HTR-8/SVneo (cell line): ENCODE measurements at regions not wholly inside any gene's neighbourhood (a gene's known extent, or its start where the extent isn't known, plus 50 kb on each side); places are given as distances from the start of the nearest gene placed in this dataset.

Experiments used
- DNase-seq: peaks from one replicate; pipeline ENCODE4 v3.0.0; 2011; ENCODE audit warnings: low spot score, mixed read lengths; ENCODE audit not compliant: insufficient read length
- FAIRE-seq: peaks from 2 replicates; lab custom pipeline; 2011; peaks lifted over from hg19 to GRCh38; lab: Jason Lieb, UNC

DNA sequence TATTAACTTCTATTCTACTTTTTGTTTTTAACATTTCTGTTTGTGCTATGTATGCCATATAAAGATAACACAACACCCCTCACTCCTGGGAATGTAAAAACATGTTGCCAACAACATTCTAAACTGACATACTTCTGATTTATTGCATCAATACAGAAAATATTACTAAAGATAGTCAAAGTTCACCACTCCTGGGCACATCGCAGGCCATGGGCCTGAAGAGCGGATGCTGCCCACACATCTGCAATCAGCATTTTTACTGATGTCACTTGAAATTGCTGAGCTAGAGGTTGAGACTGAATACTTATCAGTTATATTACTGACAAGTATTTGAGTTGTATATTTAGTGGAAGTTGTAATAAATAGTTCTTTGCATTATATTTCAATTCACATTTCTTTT is 711.9 kb upstream of the EPHA7 start:
- no peak for FAIRE-seq
- no peak for DNase-seq

DNA sequence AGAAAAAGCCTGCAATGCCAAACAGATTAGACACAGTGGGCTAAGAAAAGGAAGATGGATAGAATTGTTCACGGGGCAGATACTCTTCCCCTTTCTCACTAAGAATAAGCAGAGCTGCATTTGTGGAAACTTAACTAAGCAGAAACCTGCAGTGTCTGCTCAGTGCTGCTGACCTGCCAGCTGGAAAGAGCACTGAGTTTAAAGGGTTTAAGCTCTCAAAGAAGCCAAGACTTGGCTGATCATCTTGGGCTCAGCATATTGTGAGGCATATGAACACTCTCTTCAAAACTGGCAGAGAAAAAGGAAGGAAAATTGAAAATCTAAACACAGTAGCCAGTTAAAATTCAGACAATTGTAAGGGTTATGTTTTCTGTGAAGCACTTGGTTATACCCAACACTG is 711.1 kb upstream of the EPHA7 start:
- DNase-seq, result no peak
- no peak for FAIRE-seq

DNA sequence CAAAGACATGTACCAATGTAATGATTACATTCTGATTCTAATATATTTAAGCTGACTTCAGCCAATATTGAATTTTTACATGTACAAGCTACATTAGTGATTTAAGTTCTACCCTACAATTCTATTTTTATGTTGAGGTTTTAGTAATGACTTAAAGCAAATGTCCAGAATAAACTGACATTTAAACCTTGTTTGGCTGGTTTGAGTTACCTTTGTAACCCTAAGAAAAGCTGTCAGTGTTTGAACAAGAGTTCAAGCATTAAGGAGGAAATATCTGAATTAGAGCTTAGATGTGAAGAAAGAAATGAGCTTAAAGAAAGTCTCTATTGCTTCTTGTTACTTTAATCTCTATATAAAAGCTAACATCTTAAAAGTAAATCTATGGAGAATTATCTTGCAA is 710.6 kb upstream of the EPHA7 start:
- no peak for DNase-seq
- FAIRE-seq, result no peak

DNA sequence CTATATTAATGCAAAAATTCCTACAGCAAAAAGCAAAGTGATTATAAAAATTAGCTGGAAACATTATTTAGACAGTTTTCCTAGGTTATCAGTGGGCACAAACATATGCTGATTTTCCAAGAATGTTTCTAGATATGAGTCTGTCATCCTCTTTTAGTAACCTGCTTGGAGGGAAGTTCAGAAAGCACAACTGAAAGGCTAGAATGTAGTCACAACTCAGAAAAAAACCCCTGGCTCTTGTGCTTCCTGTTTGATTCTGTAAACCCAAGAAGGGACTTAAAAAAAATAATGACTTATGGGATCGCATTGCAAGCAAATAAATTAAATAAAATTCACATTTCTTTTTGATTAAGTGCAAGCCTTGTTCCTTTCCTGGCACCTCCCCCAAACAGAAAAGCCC is 708.4 kb upstream of the EPHA7 start:
- DNase-seq (no peak), FAIRE-seq (no peak)

DNA sequence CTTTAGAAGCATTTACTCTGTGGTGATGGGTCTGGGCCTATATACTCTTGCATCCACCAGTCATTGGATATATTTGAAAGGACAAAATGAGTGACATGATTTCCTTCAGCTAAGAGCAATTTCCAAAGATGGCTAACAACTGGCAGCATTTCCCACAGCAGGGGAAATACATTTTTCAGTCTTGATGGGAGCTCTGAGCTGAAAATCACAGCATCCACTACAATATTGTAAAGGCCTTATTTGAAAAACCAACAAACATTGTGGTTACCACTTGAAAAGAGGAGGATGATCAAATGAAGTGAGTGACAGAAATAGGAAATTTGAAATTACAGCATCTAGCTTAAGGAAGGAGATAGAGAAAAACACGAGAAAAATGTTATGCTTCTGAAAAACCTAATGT is 705.0 kb upstream of the EPHA7 start:
- FAIRE-seq (no peak), DNase-seq (no peak)

DNA sequence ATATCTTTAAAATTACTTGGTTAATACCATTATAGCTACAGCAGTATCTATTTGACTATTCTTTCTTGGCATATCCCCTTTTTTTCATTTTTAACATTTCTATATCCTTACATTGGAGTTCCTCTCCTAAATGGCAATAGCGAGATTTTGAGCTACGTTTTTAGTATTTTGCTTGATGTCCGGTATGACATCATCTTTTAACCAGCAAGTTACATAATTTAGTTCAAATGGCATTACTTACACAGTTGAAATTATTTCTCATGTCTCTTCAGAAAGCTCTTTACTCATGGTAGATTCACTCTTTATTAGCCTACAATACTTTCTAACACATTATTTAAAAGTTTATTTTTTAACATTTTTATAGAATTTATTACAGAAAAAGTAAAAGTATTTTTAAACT is 701.7 kb upstream of the EPHA7 start:
- DNase-seq (no peak), FAIRE-seq (no peak)

DNA sequence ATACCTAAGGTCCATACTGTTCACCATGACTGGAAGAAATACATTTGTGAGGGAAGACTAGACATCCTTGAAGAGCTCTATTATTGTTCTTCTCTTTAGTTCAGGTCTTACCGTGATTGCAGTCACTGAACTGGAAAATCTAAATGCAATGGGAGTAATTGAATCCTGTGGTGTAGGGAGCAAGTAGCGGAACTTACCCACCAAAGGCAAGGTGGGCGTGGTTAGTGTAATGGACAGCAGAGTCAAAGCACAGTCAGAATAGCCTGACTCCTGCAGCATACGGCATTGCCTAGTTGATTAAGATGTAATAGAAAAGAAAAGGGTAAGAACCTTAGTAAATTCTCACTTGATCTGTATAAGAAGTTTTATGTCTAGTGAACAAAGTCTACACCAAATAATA is 679.7 kb upstream of the EPHA7 start:
- DNase-seq (no peak), FAIRE-seq (no peak)

DNA sequence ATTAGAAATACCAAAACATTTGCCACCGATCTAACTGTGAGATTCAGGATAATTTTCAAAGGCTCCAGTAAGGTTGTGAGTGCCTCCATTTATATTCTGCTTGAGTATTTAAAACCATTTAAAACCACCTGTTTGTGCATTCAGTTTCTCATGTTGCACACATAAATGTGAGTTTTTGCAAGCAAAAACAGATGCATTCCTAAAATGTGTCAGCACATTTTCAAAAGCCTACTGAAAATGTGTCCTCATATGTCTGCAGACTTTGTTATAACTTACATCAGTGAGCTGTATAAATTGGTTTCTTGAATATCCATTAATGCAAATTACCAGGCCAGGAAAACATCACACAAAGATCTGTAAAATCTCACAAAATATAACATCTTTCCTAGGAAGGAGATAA is 676.6 kb upstream of the EPHA7 start:
- no peak for FAIRE-seq
- DNase-seq, result no peak

DNA sequence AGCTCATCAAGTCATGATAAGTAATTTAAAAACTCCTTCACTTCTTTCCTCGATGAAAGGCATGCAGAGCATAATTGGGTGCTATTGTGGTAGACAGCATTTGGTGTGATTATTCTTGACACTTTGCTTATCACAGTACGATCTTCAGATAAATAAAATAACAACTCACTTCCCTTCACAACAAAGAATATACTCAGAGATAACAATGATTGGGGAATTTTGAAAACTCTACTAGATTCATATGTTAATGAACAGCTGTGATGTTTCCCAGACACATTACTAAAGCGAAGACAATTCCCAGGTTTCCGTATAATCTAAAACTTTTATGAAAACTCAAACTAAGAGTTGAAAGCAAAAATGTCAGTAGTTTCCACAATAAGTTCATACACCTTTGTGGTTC is 670.6 kb upstream of the EPHA7 start:
- FAIRE-seq (no peak), DNase-seq (no peak)

DNA sequence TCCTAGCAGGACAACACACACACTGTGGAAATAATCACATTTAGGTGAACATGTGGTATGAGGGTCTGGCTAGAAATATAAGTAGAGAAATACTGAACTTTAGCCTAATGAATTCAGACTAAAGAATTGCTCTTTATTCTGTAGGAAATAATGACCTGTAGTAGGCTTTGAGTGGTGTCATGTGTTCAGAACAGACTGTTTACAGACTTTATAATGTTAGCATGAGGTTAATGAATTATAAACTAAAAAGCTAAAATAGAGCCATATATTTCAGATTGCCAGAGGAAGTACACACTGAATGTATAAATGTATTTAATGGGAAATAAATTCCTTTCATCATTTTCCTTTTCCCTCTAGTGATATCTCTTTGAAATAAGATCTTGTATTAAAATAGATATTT is 669.5 kb upstream of the EPHA7 start:
- DNase-seq (no peak), FAIRE-seq (no peak)

DNA sequence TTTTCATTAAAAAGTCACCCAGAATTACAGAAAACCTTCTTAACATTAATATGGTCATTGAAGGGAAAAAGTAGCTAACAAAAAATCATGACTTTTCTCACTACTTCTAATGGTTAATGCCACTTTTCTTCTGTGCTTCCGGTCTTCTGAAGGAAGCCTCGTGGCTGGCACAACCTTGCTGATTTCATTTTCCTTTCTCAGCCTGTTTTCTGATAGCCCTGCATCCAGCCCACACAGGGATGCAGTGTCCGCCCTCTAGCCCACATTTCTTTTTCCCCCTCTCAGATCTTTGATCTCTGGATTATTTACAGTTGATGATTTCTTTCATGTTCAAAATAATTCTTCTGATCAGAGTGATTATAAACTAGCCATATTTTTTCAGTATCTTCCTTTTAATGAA is 655.4 kb upstream of the EPHA7 start:
- DNase-seq (no peak), FAIRE-seq (no peak)

DNA sequence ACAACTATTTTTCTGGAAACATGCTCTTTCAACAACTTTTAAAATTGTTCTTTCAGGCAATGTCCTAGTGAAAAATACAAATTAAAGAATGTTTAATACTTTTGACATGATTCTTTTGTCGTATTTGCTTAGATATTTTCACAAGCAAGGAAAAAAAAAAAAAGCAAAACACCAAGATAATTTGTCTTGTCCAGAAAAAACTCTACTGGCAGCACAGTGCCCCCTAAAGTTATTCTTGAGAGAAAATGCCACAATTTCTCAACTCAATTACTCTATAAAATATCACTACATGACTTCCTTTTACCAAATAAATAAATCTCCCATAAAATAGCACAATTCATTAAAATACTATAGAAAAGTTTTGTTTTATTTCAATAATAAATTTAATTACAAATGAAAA is 652.5 kb upstream of the EPHA7 start:
- FAIRE-seq (no peak), DNase-seq (no peak)

DNA sequence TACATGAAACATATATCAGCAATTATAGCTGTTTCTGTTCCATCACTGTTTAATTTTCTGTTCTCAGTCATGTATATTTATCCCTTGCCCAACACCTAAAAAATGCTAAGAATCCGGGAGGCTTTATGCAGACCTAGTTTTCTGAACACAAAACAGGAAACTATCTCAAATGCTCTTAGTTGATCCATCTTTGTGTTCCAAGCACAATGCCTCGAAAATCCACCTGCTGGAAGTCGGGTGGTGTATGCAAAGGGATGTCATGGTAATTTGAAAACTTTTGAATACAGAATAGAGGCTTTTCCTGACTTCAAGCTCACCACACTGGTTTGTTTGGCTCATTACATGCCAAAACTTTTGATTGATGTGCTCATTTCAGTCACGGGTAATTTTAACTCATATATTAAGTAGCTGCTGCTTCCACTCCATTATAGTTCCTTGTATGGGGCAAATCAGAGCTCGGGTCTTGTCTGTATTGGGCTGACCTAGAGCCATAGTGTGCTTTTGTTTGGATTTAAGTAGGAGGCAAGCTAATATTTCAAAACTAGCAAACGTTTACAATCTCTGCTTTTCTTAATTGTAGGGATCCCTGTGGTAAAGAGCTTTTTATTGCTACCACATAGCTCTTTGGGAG is 646.5 kb upstream of the EPHA7 start:
- FAIRE-seq (no peak), DNase-seq (no peak)

DNA sequence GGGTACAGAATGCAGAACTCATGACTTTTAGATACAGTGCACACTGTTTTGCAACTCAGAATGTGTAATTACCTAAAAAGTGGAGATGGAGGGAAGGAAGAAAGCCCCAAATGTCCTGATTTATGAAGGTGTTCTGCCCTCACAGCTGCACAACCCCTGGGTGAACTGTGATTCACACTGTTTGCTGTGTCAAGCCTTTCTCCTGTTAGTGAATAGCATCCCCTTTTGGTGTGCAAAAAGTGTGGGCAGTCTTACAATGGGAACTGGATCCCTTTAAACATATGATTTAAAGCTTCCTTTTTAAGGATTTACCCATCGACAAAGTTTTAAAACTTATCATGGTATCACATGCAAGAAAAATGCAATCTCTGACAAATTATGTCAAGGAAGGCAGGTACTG is 633.4 kb upstream of the EPHA7 start:
- no peak for FAIRE-seq
- DNase-seq, result no peak

DNA sequence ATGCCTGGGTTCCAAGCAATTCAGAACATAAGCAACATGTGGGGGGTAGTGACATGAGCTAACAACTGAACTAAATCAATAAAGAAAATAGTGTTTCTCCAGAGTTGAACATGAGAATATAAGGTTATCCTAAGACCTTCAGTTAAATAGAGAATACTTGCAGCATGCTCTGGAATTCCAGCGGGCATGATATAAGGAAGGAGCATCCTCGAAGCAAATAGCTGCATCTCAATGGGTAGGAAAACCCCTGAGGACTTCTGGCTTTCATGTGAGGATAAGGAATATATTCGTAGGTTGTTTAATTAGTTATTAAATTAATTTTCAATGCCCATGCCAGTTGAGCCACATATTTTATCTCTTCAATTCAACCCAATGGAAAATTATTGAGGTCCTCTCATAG is 631.2 kb upstream of the EPHA7 start:
- no peak for FAIRE-seq
- DNase-seq, result no peak

DNA sequence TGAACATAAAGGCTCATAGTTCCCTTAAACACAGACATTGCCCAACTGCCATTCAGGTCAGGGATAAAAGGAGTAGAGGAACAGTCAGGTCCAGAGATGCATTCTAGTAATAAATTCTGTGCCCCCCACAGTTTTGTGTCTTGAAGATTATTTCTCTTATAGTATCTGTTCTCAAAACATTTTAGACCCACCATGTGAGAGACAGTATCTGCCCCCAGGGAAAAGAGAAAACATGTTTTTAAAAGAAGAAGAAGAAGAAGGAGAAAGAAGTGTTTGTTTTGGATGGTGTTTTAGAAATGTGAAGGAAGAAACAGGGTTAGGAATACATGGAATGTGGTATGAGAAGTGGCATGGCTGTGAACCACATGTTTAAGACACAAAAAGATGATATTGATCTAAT is 629.6 kb upstream of the EPHA7 start:
- FAIRE-seq (no peak), DNase-seq (no peak)

DNA sequence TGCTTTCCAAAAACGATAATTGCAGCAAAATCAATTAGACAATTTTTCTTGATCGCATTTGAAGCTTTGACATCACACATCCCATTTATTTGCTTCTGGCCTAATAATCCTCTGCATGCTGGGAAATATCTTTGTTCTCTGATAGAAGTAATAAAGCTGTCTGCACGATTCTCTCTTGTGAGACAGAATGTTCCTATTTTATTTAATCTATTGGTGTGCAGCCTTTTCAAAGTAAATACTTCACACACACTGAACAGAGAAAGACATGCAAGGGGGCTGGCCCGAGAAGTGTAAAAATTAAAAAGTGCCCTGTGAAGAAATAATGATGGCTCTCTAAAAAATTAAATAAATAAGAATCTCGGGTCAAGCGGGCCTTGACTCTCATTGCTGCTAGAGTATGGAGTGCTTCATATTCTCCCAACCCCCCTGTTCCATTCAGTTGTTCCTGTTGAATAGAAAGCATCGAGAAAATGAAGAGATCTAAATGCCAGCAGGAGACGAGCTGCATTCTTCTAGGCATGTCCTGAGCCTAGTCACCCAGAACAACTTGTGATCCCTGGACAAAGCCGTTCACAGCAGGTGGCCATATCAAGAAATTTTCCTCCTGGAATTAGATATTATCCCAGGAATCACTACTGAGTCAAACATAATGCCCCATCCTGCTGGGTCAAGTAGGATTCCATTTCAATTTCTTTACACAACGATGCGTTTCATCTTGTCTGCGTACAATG is 625.9 kb upstream of the EPHA7 start:
- FAIRE-seq (no peak), DNase-seq (no peak)

DNA sequence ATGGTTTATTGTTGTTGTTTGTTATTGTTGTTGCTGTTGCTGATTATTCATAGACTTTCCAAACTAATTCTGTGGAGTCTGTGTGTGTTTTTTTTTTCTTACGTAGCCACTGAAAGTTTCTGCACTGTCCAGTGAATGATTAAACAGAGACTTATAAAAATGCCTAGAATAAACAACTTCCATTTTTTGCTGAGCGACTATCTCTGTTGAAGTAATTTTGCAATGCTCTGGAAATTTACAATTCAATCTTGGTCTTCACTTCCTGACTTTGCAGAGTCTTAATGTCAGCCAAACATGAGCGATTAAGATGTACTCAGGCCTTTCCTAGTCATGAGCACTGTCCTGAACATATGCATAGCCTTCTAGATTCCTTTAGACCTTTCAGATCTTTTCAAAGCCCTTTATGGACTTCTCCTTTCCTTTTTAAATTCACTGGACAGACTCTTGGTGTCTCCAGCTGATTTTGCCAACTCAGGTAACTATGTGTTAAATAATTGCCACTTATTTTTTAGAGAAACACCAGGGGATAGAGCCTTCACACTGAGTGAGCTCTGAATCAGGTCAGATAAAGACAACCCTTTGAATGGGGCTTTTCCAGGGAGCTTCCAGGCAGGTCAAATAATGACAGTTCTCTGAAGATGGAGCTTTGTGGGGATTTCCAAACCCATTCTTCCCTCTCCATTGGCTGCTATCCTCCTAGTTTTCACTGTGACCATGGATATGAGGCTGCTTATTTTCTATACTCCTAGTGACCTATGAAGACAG is 622.8 kb upstream of the EPHA7 start:
- no peak for FAIRE-seq
- no peak for DNase-seq

DNA sequence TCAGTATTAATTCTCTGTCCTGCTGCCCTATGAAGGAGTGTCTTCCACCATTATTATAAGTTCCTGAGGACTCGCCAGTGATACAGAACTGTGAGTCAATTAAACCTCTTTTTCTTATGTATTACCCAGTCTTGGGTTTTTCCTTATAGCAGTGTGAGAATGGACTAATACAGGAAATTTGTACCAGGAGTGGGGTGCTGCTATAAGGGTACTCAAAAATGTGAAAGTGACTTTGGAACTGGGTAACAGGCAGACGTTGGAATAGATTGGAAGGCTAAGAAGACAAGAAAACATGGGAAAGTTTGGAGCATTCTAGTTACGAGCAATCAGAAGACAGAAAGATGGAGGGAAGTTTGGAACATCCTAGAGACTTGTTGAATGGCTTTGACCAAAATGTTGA is 616.7 kb upstream of the EPHA7 start:
- no peak for FAIRE-seq
- no peak for DNase-seq

DNA sequence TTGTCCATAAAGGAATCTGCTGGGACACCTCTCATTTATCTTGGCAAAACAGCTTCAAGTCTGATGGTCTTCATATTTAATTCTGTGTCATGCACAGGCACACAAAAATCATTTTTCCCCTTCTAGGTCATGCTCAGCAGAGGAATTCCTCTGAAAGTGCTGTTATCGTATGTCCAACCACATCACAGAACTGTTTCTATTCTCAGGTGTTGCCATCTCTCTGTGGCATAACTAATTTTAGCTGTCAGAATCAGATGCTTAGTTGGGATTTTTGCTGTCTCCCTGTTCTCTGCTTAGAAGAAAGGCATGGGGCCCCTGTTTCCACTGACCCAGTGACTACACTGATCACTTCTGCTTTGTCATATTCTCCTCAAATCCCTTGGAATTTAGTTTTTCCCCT is 608.0 kb upstream of the EPHA7 start:
- DNase-seq (no peak), FAIRE-seq (no peak)

DNA sequence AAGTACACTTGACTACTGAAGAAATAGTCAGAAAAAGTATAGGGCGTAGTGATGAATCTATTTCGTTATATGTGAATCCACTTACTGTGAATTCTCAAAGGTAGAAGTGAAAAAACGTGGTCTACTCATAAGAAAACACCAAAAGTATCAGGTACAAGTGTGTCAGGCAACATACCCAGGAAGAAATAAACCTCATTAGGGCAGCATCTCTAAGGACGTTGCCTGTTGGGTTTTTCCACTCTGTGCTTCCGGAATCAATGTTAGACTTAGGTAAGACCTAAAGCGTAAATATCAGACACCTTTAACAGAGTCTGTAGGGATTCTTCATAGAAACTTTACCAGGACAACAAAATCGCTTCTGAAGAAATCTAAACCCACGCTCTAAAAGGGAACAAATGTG is 607.2 kb upstream of the EPHA7 start:
- FAIRE-seq (no peak), DNase-seq (no peak)

DNA sequence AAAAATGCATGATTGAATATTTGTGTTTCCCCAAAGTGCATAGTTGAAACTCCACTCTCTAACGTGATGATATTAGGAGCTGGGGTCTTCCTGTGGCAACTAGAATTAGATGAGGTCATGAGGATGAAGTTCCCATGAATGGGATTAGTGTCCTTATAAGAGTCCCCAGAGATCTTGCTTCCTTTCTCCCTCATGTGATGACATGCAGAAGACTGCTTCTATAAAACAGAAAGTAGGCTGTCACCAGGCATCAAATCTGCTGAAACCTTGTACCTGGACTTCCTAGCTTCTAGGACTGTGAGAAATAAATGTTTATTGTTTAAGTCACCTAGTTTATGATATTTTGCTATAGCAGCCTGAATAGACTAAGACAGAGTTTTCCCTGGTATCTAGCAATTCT is 586.5 kb upstream of the EPHA7 start:
- no peak for FAIRE-seq
- no peak for DNase-seq
